ENCODE measurements at regions not wholly inside any gene's neighbourhood (a gene's known extent, or its start where the extent isn't known, plus 50 kb on each side); places are given as distances from the start of the nearest gene placed in this dataset.

DNA sequence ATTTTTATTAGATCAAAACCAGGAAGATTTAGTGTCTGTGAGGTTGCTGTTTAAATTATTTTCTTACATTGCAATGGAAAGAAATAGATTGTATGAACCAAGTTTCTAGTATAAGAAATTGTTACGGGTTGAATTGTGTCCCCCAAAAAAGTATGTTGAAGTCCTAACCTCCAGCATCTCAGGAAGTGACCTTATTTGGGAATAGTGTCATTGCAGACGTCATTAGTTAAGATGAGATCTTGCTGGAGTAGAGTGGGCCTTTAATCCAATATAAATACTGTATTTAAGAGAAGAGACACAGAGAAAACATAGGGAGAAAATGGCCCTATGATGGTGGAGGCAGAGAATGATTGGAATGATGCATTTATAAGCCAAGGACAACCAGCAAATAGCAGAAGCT, 188.7 kb upstream of the SAMSN1 start:
- no peak overlapping the region for H3K4me3 ChIP-seq (ENCODE audit: low read depth, low read length)
- in situ Hi-C loops (cut with HindIII; ENCODE audit: low sequenced_read_pairs), result no loop called here

DNA sequence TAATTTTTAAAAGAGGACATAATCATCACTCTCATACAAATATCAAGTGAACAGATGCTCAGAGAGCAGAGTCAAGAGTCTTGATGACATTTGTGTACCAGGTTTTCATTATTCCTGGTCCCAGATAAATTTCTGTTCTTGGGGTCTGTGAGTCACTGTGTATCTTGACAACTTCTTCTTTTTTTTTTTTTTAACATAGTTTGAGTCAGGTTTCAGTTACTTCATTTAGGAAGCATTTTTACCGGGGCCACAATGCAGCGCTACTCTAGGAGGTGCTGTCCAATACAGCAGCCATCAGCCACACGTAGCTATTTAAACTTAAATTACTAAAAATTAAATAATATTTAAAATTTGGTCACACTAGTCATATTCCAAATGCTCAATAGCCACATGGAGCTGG, 188.1 kb upstream of the SAMSN1 start:
- no peak overlapping the region for H3K4me3 ChIP-seq (ENCODE audit: low read depth, low read length)
- TF ChIP-seq, protein P1, sequence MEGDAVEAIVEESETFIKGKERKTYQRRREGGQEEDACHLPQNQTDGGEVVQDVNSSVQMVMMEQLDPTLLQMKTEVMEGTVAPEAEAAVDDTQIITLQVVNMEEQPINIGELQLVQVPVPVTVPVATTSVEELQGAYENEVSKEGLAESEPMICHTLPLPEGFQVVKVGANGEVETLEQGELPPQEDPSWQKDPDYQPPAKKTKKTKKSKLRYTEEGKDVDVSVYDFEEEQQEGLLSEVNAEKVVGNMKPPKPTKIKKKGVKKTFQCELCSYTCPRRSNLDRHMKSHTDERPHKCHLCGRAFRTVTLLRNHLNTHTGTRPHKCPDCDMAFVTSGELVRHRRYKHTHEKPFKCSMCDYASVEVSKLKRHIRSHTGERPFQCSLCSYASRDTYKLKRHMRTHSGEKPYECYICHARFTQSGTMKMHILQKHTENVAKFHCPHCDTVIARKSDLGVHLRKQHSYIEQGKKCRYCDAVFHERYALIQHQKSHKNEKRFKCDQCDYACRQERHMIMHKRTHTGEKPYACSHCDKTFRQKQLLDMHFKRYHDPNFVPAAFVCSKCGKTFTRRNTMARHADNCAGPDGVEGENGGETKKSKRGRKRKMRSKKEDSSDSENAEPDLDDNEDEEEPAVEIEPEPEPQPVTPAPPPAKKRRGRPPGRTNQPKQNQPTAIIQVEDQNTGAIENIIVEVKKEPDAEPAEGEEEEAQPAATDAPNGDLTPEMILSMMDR (IDR thresholded peaks at IDR 0.05; ENCODE audit: low read depth, low read length), result no peak
- in situ Hi-C loops (cut with HindIII; ENCODE audit: low sequenced_read_pairs), result no loop called here
- DNase-seq (ENCODE audit: low read depth, low spot score), result no peak

More for the DNA sequence above, 188.7 kb upstream of the SAMSN1 start:
- no peak for DNase-seq (ENCODE audit: low read depth, low spot score)
- TF ChIP-seq, protein P1 (IDR thresholded peaks at IDR 0.05; ENCODE audit: low read depth, low read length), result no peak

DNA sequence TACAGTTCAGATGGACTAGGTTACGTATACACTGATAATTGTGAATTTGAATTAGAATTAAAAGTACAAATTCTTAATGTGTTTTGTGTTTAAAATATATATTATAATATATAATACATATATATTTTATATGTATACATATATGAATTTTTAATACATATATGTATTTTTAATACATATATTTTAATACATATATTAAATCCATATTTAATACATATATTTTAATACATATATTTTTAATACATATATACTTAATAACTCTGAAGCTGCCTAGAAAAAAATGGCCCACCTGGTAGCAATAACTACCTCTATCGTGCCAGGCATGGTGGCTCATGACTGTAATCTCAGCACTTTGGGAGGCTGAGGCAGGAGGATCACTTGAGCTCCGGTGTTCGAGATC, 179.1 kb upstream of the SAMSN1 start:
- no peak for DNase-seq (ENCODE audit: low read depth, low spot score)
- no peak overlapping the region for H3K4me3 ChIP-seq (ENCODE audit: low read depth, low read length)
- TF ChIP-seq, protein P1 (IDR thresholded peaks at IDR 0.05; ENCODE audit: low read depth, low read length), result no peak
- in situ Hi-C loops (cut with HindIII; ENCODE audit: low sequenced_read_pairs), result no loop called here

DNA sequence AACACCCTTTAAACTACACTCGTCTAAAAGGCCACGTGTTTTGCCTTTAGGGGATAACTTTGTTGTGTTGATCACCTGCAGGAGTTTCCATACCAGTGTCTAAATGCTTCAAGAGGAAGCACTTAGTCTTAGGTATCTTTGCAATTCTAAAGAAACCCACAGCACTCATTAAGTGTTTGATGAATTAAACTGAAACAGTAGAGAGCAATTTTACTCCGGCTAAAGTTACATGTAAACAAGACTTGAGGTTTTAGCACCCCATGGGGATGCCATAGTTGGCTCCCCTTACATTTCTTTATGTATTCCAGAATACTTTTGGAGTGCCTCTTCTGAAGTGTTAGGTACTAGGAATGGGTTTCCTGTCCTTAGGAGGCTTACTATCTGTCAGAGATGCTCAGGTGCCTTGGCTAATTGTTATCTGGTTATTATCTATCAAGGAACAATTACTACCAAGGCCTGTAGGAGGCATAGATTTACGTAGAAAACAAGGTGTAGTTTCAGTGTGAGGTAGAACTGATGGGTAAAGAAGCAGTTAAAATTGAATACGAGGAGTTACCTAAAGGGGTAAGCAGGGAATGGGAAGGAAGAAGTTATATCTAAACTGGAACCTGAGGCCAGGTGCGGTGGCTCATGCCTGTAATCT, 176.8 kb upstream of the SAMSN1 start:
- in situ Hi-C loops (cut with HindIII; ENCODE audit: low sequenced_read_pairs), result no loop called here

DNA sequence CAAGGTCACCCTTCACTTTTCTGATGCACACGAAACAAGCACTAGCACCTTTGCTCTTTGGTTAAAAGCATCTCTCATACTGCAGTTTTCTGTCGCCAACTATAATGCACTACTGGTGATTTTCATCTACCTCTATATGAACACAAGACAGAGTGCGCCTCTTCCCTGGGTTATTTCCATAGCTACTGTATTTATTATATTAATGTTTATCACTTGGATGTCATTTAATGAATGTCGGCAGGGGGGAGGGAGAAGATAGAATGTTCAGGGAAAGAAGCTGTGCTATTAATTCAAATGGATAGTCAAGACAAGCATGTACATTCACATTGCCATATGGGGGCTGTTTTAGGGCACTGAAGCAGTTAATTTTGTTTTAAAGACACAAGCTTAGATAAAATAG, 174.1 kb upstream of the SAMSN1 start:
- TF ChIP-seq, protein P1 (IDR thresholded peaks at IDR 0.05; ENCODE audit: low read depth, low read length), result no peak
- in situ Hi-C loops (cut with HindIII; ENCODE audit: low sequenced_read_pairs), result no loop called here
- DNase-seq (ENCODE audit: low read depth, low spot score), result no peak
- no peak overlapping the region for H3K4me3 ChIP-seq (ENCODE audit: low read depth, low read length)

More for the DNA sequence above, 176.8 kb upstream of the SAMSN1 start:
- TF ChIP-seq, protein P1 (IDR thresholded peaks at IDR 0.05; ENCODE audit: low read depth, low read length), result no peak
- no peak for DNase-seq (ENCODE audit: low read depth, low spot score)
- H3K4me3 ChIP-seq (ENCODE audit: low read depth, low read length), result no peak overlapping the region

DNA sequence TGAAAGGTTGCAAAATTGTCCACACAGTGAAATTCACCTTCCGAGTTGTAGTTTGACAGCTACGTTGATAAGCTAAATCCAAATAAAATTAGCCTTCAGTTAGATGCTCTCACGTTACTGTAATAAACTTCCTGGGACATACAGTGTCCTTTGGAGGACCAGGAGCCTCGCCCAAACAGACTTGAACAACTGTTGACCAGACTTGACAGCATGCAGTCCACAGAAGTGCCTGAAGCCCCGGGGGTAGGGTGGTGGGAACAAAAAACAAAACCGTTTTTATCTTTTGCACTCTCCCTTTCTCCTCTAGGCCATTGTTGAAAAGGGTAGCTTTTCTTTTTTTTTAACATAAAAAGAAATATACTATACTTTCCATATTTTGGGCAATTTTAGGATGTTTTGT, 172.8 kb upstream of the SAMSN1 start:
- in situ Hi-C loops (cut with HindIII; ENCODE audit: low sequenced_read_pairs), result no loop called here
- DNase-seq (ENCODE audit: low read depth, low spot score), result no peak
- H3K4me3 ChIP-seq (ENCODE audit: low read depth, low read length), result no peak overlapping the region
- TF ChIP-seq, protein P1 (IDR thresholded peaks at IDR 0.05; ENCODE audit: low read depth, low read length), result no peak
